ENCODE measurements at regions not wholly inside any gene's neighbourhood (a gene's known extent, or its start where the extent isn't known, plus 50 kb on each side); places are given as distances from the start of the nearest gene placed in this dataset.
"Not testable (repeated sequence)": the region's sequence is repeated elsewhere in the genome, so short reads cannot be mapped to it uniquely, and the experiment has no call there.

DNA sequence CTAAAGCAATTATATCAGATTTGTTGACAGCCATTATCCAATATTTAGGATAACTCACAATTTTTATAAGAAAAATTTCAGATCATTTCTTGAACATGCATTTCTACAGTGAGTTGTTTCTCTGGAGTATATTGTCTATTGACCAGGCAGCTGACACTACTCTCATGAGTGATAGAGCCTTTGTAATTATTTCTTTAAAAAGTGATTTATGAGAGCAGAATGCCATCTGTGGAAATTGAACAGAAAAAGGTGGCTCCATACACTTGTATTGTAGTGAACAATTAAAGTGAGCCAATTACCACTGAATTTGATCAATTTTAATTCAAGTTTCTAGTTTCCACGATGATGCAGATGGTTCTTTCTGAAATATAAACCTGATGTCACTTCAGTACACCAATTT is 855.4 kb downstream of the TAF11L14 start:
- DNase-seq, result no peak

DNA sequence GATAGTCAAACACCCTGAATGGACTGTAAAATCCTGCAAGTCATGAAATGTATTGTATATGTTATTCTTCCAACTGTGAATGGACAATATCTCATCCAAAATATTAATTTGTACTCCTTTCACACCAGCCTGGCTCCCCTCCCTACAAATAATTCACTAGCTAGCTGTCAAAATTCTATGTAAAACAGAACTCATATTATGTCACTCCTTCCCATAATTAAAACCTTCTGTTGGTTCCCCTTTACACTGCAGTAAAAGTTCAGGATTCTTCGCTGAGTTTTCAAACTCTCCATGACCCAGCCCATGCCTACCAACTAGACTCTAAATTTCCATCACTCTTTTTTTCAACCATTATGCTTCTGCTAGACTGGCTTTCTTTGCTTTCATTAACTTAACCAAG is 857.1 kb downstream of the TAF11L14 start:
- DNase-seq, result no peak

GRCh38 chr5:18495157-18495556 is 860.9 kb downstream of the TAF11L14 start:
- no peak for DNase-seq

DNA sequence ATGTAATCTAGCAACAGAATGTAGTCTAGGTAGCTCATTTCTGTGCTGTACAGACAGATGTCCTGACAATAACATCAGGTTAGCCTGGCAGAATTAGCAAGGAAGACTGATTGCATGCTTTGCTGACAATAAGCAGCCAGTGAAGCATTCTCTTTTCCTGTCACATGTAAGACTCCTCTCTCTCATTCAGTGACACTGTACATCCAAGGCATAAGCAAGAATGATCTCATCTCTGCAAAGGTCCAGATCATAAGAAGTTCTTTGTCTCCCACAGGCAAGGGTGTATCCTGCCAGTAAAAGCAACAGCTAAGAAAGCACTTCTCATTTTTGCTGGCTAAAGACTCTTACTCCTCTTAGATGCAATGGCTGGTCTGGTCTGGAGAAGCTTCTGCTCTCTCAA is 861.8 kb downstream of the TAF11L14 start:
- no peak for DNase-seq

DNA sequence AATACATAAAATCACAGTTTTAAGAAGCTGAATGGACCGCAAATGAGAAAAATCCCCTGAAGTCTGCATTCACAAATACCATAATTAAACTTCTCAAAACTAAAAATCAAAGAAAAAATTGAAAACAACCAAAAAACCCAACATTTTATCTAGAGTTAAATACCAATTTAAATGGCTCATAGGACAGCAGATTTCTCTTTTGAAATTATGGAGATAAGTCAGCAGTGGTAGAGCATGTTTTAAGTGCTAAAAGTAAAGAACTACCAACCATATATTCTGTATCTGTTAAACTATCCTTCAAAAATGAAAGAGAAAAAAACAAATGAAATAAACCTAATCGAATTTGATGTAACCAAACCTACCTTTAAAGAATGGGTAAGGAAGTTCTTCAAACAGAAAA is 862.8 kb downstream of the TAF11L14 start:
- no peak for DNase-seq

DNA sequence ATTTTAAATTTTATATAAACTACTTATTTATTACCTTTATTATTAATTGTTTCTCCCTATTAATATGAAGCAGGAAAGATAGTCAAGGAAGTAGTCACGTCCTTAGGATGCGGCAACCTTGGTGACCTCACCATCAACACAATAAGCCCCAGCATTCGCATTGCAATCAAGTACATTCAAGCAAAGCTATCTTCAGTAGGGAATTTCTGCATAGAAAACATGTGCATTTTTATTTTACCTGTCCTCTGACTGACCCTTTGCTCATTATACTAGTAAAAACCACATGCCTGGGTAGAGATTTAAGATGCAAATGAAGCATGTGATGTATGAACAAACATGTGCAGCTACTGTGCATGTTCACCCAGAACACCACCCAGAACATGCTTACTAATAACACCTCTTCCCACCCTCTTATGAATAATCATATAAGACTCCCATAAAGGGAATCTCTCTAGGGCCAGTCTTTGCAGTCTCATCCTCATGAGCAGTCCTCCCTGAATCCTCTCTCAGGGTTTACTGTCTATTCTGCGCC is 869.6 kb downstream of the TAF11L14 start:
- no peak for DNase-seq

GRCh38 chr5:18507114-18507513 is 872.9 kb downstream of the TAF11L14 start:
- no peak for DNase-seq

- DNase-seq, result no peak
These were observed 883.6 kb downstream of the TAF11L14 start for GRCh38 chr5:18517641-18518380.

GRCh38 chr5:18523380-18523779 is 889.1 kb downstream of the TAF11L14 start:
- no peak for DNase-seq

- DNase-seq, result no peak
These were observed 892.6 kb downstream of the TAF11L14 start for GRCh38 chr5:18526792-18527405.

DNA sequence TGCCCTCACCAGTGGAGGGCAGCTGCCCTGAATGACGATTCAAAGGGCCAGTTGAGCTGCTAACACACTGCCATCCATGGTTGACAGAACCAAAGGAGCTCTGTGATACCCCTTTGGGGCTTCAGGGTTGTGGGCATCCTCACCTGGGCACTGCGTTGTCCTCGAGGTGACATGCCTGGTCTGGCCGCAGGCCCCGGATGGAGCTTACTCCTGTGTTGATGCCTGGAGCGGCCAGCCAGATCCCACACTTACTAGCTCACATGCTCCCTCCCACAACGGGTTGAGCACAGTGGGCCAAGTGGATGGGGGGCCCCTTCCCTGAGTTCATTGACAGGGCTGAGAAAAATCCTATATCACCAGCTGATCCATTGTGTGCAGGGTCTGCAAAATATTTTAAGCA is 898.9 kb downstream of the TAF11L14 start:
- DNase-seq, result no peak

DNA sequence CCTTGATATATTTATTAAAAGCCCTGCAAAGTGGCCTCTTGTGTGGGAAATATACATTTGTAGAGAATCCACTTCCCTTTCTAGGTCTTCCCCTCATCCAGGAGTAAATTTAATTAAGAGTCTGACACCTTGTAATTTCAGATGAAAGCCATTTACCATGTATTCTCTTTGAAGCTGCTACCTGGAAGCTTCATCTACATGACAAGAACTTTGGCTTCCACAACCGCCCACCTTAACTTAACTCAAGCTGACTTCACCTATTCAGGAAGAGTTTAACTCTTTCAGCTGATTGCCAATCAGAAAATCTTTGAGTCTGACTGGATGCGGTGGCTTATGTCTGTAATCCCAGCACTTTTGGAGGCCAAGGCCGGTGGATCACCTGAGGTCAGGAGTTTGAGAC is 899.9 kb downstream of the TAF11L14 start:
- no peak for DNase-seq

GRCh38 chr5:18535753-18536152 is 901.5 kb downstream of the TAF11L14 start:
- DNase-seq, result not testable (repeated sequence)

- no peak for DNase-seq
These were observed 910.2 kb downstream of the TAF11L14 start for GRCh38 chr5:18544421-18544820.

GRCh38 chr5:18546591-18546990 is 912.3 kb downstream of the TAF11L14 start:
- no peak for DNase-seq

GRCh38 chr5:18551716-18552115 is 917.5 kb downstream of the TAF11L14 start:
- no peak for DNase-seq

DNA sequence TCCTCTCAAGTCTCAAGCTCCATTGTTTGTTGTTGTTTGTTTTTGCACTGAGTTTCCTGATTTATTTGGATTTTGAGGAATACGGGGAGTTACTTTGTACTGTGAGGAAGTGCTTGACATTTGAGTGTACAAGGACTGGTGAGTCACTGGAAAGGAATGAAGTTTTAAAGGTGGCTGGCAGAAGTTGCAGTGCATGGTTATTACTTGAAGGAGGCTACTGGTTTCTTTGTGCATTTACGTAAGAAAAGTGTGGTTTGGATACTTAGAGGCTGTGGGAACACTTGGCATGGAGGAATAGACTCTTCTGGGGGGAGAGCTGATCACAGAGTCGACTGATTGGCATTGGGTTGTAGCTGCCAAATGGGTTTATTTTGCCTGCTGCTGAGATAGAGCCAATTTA is 919.0 kb downstream of the TAF11L14 start:
- DNase-seq, result no peak

- DNase-seq, result no peak
These were observed 926.3 kb downstream of the TAF11L14 start for GRCh38 chr5:18560602-18561001.

DNA sequence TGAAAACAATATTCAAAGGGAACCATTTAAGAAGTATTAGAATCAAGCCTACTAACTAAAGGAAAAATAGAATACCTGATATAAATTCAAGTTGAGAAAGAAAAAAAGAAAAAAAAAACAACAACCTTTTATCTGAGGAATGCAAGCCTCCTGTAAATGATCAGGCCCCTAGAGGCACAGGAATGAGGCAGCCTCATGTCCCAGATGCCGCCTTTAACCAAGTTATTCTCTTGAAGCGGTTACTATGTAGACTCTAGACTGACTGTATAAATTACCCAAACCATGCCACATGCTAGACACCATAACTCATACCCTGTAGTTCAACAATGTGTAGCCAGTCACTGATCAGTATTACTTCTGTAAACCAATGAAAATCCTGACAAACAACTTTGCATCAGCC is 929.6 kb downstream of the TAF11L14 start:
- no peak for DNase-seq

GRCh38 chr5:18566671-18567070 is 932.4 kb downstream of the TAF11L14 start:
- no peak for DNase-seq

GRCh38 chr5:18576586-18576985 is 942.3 kb downstream of the TAF11L14 start:
- DNase-seq, result no peak

DNA sequence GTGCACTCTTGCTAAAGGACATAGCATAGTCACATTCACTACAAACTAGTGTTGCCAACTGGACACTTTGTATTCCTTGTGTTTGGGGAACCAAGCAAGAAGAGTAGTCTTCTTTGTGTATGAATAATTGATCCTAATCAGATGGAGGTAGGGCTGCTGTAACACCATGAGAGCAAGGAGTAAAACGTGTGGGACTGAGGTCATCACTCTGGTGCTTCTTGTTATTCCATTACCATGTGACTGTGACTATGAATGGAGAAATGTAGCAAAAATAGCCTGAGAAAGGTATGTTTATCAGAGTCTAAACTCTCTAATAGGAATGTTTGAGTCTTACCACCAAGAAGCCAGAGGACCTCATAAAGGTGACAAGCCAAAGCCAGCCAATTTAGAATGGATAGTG is 966.9 kb downstream of the TAF11L14 start:
- DNase-seq, result no peak

- DNase-seq, result no peak
These were observed 968.1 kb downstream of the TAF11L14 start for GRCh38 chr5:18602402-18602801.

DNA sequence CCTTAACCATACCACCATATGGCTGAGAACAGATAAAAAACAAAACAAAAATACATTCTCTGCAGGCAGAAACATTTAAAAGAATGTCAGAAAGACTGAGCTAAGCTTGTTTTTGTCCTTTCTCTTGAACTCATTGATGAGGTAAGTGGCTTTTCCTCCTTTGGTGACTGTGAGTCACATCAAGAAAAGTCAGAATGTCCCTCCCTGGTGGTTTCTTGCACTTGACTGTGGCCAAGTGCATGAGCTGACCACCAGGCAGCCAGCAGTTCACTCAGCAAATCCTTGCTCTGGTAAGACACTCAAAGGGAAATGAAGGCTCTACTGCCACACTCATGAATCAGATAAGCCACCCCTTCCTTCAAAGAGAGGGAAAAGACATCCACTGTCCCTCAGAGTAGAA is 970.9 kb downstream of the TAF11L14 start:
- no peak for DNase-seq

- DNase-seq, result no peak
These were observed 973.3 kb downstream of the TAF11L14 start for GRCh38 chr5:18607570-18607969.

All from activated CD8-positive, alpha-beta memory T cell treated with anti-CD3 and anti-CD28 coated beads, Interleukin-2, amount 50 U/mL, for 48 hours (primary cell).